K562 (cell line): ENCODE measurements at regions not wholly inside any gene's neighbourhood (a gene's known extent, or its start where the extent isn't known, plus 50 kb on each side); places are given as distances from the start of the nearest gene placed in this dataset.

Source experiments
- ATAC-seq: fragments of 200-7000 bp; cut with Tn5 transposase; 3 replicates; pipeline ENCODE4 v1.9.1; 2020; ENCODE audit warnings: moderate library complexity
- BruUV-seq: library from RNA; stranded (reverse); fragments of 400-500 nt; replicated peaks from 2 replicates; lab custom pipeline; 2021; lab: Mats Ljungman, UMichigan
- CTCF ChIA-PET: fragments of 300-600 bp; formaldehyde crosslinking; extraction: SDS; loops from one replicate; lab custom pipeline; 2021; ENCODE audit warnings: low intra/inter-chr PET ratio; lab: Yijun Ruan, JAX
- POLR2A ChIA-PET: fragments of 300-600, 350-650 bp; sonication (Branson Sonifier 250); formaldehyde crosslinking; extraction: SDS; loops from one replicate; lab custom pipeline; 2021; ENCODE audit warnings: antibody characterized with exemption, inconsistent platforms; lab: Yijun Ruan, JAX
- DNase-seq, 4 experiments: peaks; one replicate each; pipeline versions ENCODE4 v3.0.0 to v3.0.0-alpha.2; 2011 to 2018; ENCODE audit warnings: low spot score in 3 of 4, mixed read lengths in 3 of 4; ENCODE audit errors: extremely low read depth in 1 of 4
- FAIRE-seq: peaks from 2 replicates; lab custom pipeline; 2011; peaks lifted over from hg19 to GRCh38; lab: Jason Lieb, UNC
- H2AFZ ChIP-seq: 2 replicates; pipeline ENCODE4 v1.6.0; 2011; ENCODE audit warnings: low read depth, low read length, control low read depth, inconsistent platforms
- H3K27ac ChIP-seq: fragments of 200-600 bp; 3 replicates; pipeline ENCODE4 v1.8.0; 2011; ENCODE audit warnings: low read depth, mild to moderate bottlenecking, control low read depth, inconsistent platforms, low read length, moderate library complexity, mixed read lengths; ENCODE audit errors: extremely low read depth
- H3K27me3 ChIP-seq, 2 experiments: fragments of 300-600 bp in 1 of 2; 2 replicates in 1 of 2; 3 replicates in 1 of 2; pipeline versions ENCODE4 v1.6.0 to v1.8.0; 2011; ENCODE audit warnings: inconsistent platforms in 2 of 2, low read length in 2 of 2, mild to moderate bottlenecking in 1 of 2, mixed read lengths in 1 of 2, moderate library complexity in 1 of 2; ENCODE audit not compliant: control insufficient read depth in 2 of 2, insufficient read depth in 2 of 2
- H3K36me3 ChIP-seq: fragments of 300-600 bp; 3 replicates; pipeline ENCODE4 v1.8.0; 2011; ENCODE audit warnings: mild to moderate bottlenecking, low read length, inconsistent platforms; ENCODE audit not compliant: control insufficient read depth, insufficient read depth
- H3K4me1 ChIP-seq, 2 experiments: fragments of 200-600 bp in 1 of 2; replicated peaks in 1 of 2; 2 replicates in 1 of 2; 3 replicates in 1 of 2; pipeline versions ENCODE4 v1.5.1 to v1.8.0; 2011; ENCODE audit warnings: inconsistent platforms in 2 of 2, low read length in 2 of 2, mild to moderate bottlenecking in 1 of 2, mixed read lengths in 1 of 2, moderate library complexity in 1 of 2; ENCODE audit not compliant: control insufficient read depth in 2 of 2, insufficient read depth in 2 of 2
- H3K4me2 ChIP-seq: 2 replicates; pipeline ENCODE4 v1.6.1; 2011; ENCODE audit warnings: low read length, control low read depth, inconsistent platforms, mixed read lengths; ENCODE audit not compliant: insufficient read depth
- H3K4me3 ChIP-seq: fragments of 200-600 bp; sonication (generic), shearing (Covaris generic); 2 replicates; pipeline ENCODE4 v1.5.1; 2016; ENCODE audit warnings: control low read depth, inconsistent platforms
- H3K79me2 ChIP-seq: fragments of 200-600 bp; 3 replicates; pipeline ENCODE4 v1.8.0; 2011; ENCODE audit warnings: low read length, inconsistent platforms; ENCODE audit not compliant: control insufficient read depth, insufficient read depth
- H3K9ac ChIP-seq, 2 experiments: 2 replicates each; pipeline versions ENCODE4 v1.6.0 to v1.6.1; 2011; ENCODE audit warnings: low read depth in 2 of 2, low read length in 2 of 2, control low read depth in 1 of 2, inconsistent platforms in 1 of 2, mild to moderate bottlenecking in 1 of 2, mixed read lengths in 1 of 2; ENCODE audit not compliant: insufficient read depth in 1 of 2
- H3K9me1 ChIP-seq: one replicate; pipeline ENCODE4 v1.6.0; 2011; ENCODE audit warnings: inconsistent platforms, mild to moderate bottlenecking, low read length, moderate library complexity; ENCODE audit not compliant: control insufficient read depth, insufficient read depth
- H3K9me3 ChIP-seq: replicated peaks from 2 replicates; pipeline ENCODE4 v1.5.1; 2011; ENCODE audit warnings: low read depth, low read length, inconsistent platforms; ENCODE audit not compliant: control insufficient read depth, insufficient read depth
- H4K20me1 ChIP-seq: replicated peaks from 2 replicates; pipeline ENCODE4 v1.6.1; 2011; ENCODE audit warnings: low read length, inconsistent platforms, mixed read lengths; ENCODE audit not compliant: control insufficient read depth, insufficient read depth
- CC2D1A ChIP-seq: fragments of 450-650 bp; IDR thresholded peaks from 2 replicates; pipeline ENCODE4 v1.6.1; 2017; ENCODE audit warnings: mild to moderate bottlenecking
- ELF4 ChIP-seq: fragments of 450-650 bp; formaldehyde crosslinking; IDR thresholded peaks from 2 replicates; pipeline ENCODE4 v1.4.0; 2022; ENCODE audit warnings: missing genetic modification characterization
- FOSL1 ChIP-seq: fragments of 200-800 bp; sonication (Bioruptor generic); conservative IDR thresholded peaks from 2 replicates; pipeline ENCODE4 v1.6.1; 2016; ENCODE audit warnings: missing genetic modification characterization, missing compliant biosample characterization
- GATAD2A ChIP-seq: fragments of 450-650 bp; IDR thresholded peaks from 2 replicates; pipeline ENCODE4 v1.6.1; 2017
- GTF2A2 ChIP-seq: IDR thresholded peaks from 2 replicates; pipeline ENCODE4 v1.6.1; 2016; ENCODE audit warnings: mild to moderate bottlenecking, missing genetic modification characterization, missing compliant biosample characterization
- HNRNPH1 ChIP-seq: fragments of 200-400 bp; formaldehyde crosslinking; optimal IDR thresholded peaks from 2 replicates; pipeline ENCODE3; 2017; ENCODE audit warnings: low read depth, mild to moderate bottlenecking, low read length, moderate library complexity
- MLLT1 ChIP-seq, 2 experiments: fragments of 450-650 bp; IDR thresholded peaks; 2 replicates each; pipeline ENCODE4 v1.6.1; 2016
- NFIX ChIP-seq: fragments of 250-450 bp; sonication (Bioruptor Pico); IDR thresholded peaks from 2 replicates; pipeline ENCODE4 v1.4.0; 2020; ENCODE audit warnings: low read depth, mild to moderate bottlenecking, moderate library complexity
- RAD21 ChIP-seq, 2 experiments: fragments of 250-450 bp in 1 of 2; fragments of 450-650 bp in 1 of 2; sonication (Bioruptor Pico) in 1 of 2; formaldehyde crosslinking in 1 of 2; IDR thresholded peaks in 1 of 2; conservative IDR thresholded peaks in 1 of 2; 2 replicates each; pipeline versions ENCODE4 v1.4.0 to v1.8.0; 2020 to 2022; ENCODE audit warnings: mild to moderate bottlenecking in 2 of 2, moderate library complexity in 1 of 2
- RUNX1 ChIP-seq: sonication (generic); IDR thresholded peaks from 2 replicates; pipeline ENCODE4 v1.6.1; 2016; ENCODE audit warnings: antibody characterized with exemption, low read depth
- TCF7 ChIP-seq: sonication (generic); IDR thresholded peaks from 2 replicates; pipeline ENCODE4 v1.6.1; 2016; ENCODE audit warnings: antibody characterized with exemption, borderline replicate concordance
- ZFP91 ChIP-seq: sonication (generic); formaldehyde crosslinking; IDR thresholded peaks from 2 replicates; pipeline ENCODE4 v1.8.0; 2022; ENCODE audit warnings: mild to moderate bottlenecking, missing genetic modification reagents
- ZNF518B ChIP-seq: fragments of 250-450 bp; sonication (Bioruptor Pico); IDR thresholded peaks from 2 replicates; pipeline ENCODE4 v1.5.0; 2021; ENCODE audit warnings: mild to moderate bottlenecking, moderate library complexity
- WGBS: fragments of 100-300 bp; shearing (Covaris generic); methylation state at CpG from one replicate; pipeline ENCODE4 v1.1.6; 2016; ENCODE audit warnings: low coverage, mixed read lengths; ENCODE audit not compliant: insufficient coverage; ENCODE audit errors: missing lambda C conversion rate; 5-methylcytosine and 5-hydroxymethylcytosine counted together
- in situ Hi-C: fragments of 300-500 bp; cut with MboI; formaldehyde crosslinking; loops from 4 replicates; pipeline ENCODE4 v1.15.0; 2018; ENCODE audit warnings: inconsistent platforms, mixed read lengths
- intact Hi-C: fragments of 100-400 bp; cut with micrococcal nuclease; formaldehyde crosslinking; loops from 2 replicates; pipeline ENCODE4 v1.14.2; 2022

GRCh38 chr21:16708101-16708835 is 804.6 kb upstream of the CXADR start (continued):
- TF ChIP-seq RUNX1 = no peak
- no peak for TF ChIP-seq NFIX (CRISPR knock-in tag)

- Histone ChIP-seq H3K4me2 (no peak overlapping the region), H3K9ac (no peak overlapping the region), H3K4me1 (no peaks in the 10 kb centered on the region), H3K79me2 (no peaks in the 10 kb centered on the region), H3K9me1 (no peaks in the 10 kb centered on the region), H3K27ac (no peak overlapping the region), H3K36me3 (no peaks in the 10 kb centered on the region), H2AFZ (no peak overlapping the region), H3K27me3 (no peaks in the 10 kb centered on the region), H4K20me1 (no peaks in the 10 kb centered on the region), H3K9me3 (no peaks in the 10 kb centered on the region), H3K4me3 (no peak overlapping the region)
- no peak for DNase-seq
- in situ Hi-C loops (no loop called here), intact Hi-C loops (no loop called here)
- 0% methylated on average over 5 of the region's 5 CpGs for WGBS
- ChIA-PET POLR2A (no interaction called here), CTCF (no interaction called here)
- ATAC-seq = no peak
- BruUV-seq = no TSS peak
- no peak for FAIRE-seq
- TF ChIP-seq CC2D1A = no peak
- no peak for TF ChIP-seq GTF2A2 (tag)
- TF ChIP-seq ELF4 (CRISPR knock-in tag) = no peak
- TF ChIP-seq RAD21 (CRISPR knock-in tag; conservative IDR thresholded peaks at IDR 0.05 in 1 of 2, IDR thresholded peaks at IDR 0.05 in 1 of 2) = no peak
- no peak for TF ChIP-seq FOSL1
- TF ChIP-seq ZNF518B = no peak
- no peak for TF ChIP-seq HNRNPH1
- no peak for TF ChIP-seq TCF7
- TF ChIP-seq GATAD2A = no peak
- TF ChIP-seq MLLT1 (IDR thresholded peaks at IDR 0.05) = no peak
- TF ChIP-seq ZFP91 (CRISPR knock-in tag) = no peak
Observed at GRCh38 chr21:16709866-16710550, 802.8 kb upstream of the CXADR start.
